Astrocyte (in vitro differentiated cells and primary cell): ENCODE measurements at regions not wholly inside any gene's neighbourhood (a gene's known extent, or its start where the extent isn't known, plus 50 kb on each side); places are given as distances from the start of the nearest gene placed in this dataset.
"Not testable (repeated sequence)": the region's sequence is repeated elsewhere in the genome, so short reads cannot be mapped to it uniquely, and the experiment has no call there.

ENCODE experiments used
- DNase-seq: peaks from one replicate; pipeline ENCODE4 v3.0.0-alpha.2; 2010; ENCODE audit warnings: low read depth
- FAIRE-seq: peaks from 2 replicates; lab custom pipeline; 2011; peaks lifted over from hg19 to GRCh38; lab: Jason Lieb, UNC
- H2AFZ ChIP-seq: 2 replicates; pipeline ENCODE4 v1.6.0; 2012; ENCODE audit warnings: low read depth, low read length, inconsistent platforms
- H3K27ac ChIP-seq: 2 replicates; pipeline ENCODE4 v1.5.1; 2011; ENCODE audit warnings: low read depth, low read length, inconsistent platforms
- H3K27me3 ChIP-seq: 2 replicates; pipeline ENCODE4 v1.6.0; 2011; ENCODE audit warnings: low read length, inconsistent platforms; ENCODE audit not compliant: insufficient read depth
- H3K36me3 ChIP-seq: 2 replicates; pipeline ENCODE4 v1.5.1; 2011; ENCODE audit warnings: low read length, inconsistent platforms; ENCODE audit not compliant: insufficient read depth
- H3K4me1 ChIP-seq: 2 replicates; pipeline ENCODE4 v1.5.1; 2011; ENCODE audit warnings: low read length, inconsistent platforms; ENCODE audit not compliant: insufficient read depth
- H3K4me2 ChIP-seq: 2 replicates; pipeline ENCODE4 v1.6.0; 2012; ENCODE audit warnings: low read length, inconsistent platforms
- H3K4me3 ChIP-seq: 2 replicates; pipeline ENCODE4 v1.5.1; 2011; ENCODE audit warnings: low read depth, mild to moderate bottlenecking, low read length, inconsistent platforms; ENCODE audit not compliant: insufficient read depth
- H3K79me2 ChIP-seq: 2 replicates; pipeline ENCODE4 v1.6.0; 2012; ENCODE audit warnings: mild to moderate bottlenecking, low read length, inconsistent platforms; ENCODE audit not compliant: insufficient read depth
- H3K9ac ChIP-seq: 2 replicates; pipeline ENCODE4 v1.6.0; 2012; ENCODE audit warnings: mild to moderate bottlenecking, low read length, inconsistent platforms
- H3K9me3 ChIP-seq: 2 replicates; pipeline ENCODE4 v1.5.1; 2012; ENCODE audit warnings: low read depth, mild to moderate bottlenecking, low read length, inconsistent platforms; ENCODE audit not compliant: insufficient read depth
- H4K20me1 ChIP-seq: 2 replicates; pipeline ENCODE4 v1.6.0; 2012; ENCODE audit warnings: low read length, inconsistent platforms; ENCODE audit not compliant: insufficient read depth
- H3K27ac Mint-ChIP-seq: one replicate; pipeline ENCODE4 v1.8.0; 2021; ENCODE audit warnings: mild to moderate bottlenecking, mixed read lengths; ENCODE audit not compliant: unreplicated experiment
- H3K27me3 Mint-ChIP-seq: one replicate; pipeline ENCODE4 v1.8.0; 2021; ENCODE audit warnings: low read depth, mixed read lengths; ENCODE audit not compliant: unreplicated experiment
- H3K36me3 Mint-ChIP-seq: one replicate; pipeline ENCODE4 v1.8.0; 2021; ENCODE audit warnings: low read depth, mixed read lengths; ENCODE audit not compliant: unreplicated experiment
- H3K4me1 Mint-ChIP-seq: one replicate; pipeline ENCODE4 v1.8.0; 2021; ENCODE audit warnings: low read depth, mixed read lengths; ENCODE audit not compliant: unreplicated experiment
- H3K4me3 Mint-ChIP-seq: one replicate; pipeline ENCODE4 v1.8.0; 2021; ENCODE audit warnings: mild to moderate bottlenecking, moderate library complexity, mixed read lengths; ENCODE audit not compliant: unreplicated experiment
- H3K9me3 Mint-ChIP-seq: one replicate; pipeline ENCODE4 v1.8.0; 2021; ENCODE audit warnings: mild to moderate bottlenecking, mixed read lengths; ENCODE audit not compliant: unreplicated experiment
- EZH2 ChIP-seq: IDR thresholded peaks from 2 replicates; pipeline ENCODE4 v1.6.1; 2012; ENCODE audit warnings: mild to moderate bottlenecking, low read length, inconsistent platforms; ENCODE audit not compliant: insufficient read depth
- TF ChIP-seq, protein P1 (sequence below): IDR thresholded peaks from 2 replicates; pipeline ENCODE4 v1.5.1; 2011; ENCODE audit warnings: low read depth, mild to moderate bottlenecking, inconsistent platforms, low read length, moderate library complexity; ENCODE audit not compliant: insufficient read depth

DNA sequence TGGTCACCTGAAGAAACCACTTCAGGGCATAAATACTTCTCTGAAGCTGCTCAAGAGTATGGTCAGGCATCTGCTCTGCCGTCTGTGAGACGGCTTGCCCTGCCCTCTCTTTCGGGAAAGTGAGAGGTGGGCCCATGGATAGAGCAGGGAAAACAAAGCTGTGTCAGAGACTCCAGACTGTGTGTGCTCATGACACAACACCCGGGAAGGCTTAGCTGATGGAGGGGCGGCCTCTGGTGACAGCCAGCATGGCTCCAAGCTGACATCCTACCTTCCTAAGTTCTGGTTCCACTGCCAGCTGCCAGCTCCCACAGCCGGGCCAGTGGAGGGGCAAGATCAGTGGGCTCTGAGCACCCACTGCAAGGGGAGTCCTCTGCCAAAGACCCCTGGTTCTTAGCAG, 215.3 kb downstream of the ANKRD30B start:
- H3K4me3 ChIP-seq = no peak overlapping the region
- peaks cover 4% of the 10 kb centered on the region for H3K9me3 ChIP-seq
- H3K9ac ChIP-seq = no peak overlapping the region
- H3K27me3 ChIP-seq = no peaks in the 10 kb centered on the region
- no peak overlapping the region for H2AFZ ChIP-seq
- Mint-ChIP-seq H3K27ac (no peak overlapping the region), H3K9me3 (no peaks in the 10 kb centered on the region), H3K4me1 (no peaks in the 10 kb centered on the region), H3K4me3 (no peak overlapping the region), H3K27me3 (peaks cover 7% of the 10 kb centered on the region), H3K36me3 (no peaks in the 10 kb centered on the region)
- FAIRE-seq = no peak
- H3K27ac ChIP-seq = no peak overlapping the region
- TF ChIP-seq, protein P1, sequence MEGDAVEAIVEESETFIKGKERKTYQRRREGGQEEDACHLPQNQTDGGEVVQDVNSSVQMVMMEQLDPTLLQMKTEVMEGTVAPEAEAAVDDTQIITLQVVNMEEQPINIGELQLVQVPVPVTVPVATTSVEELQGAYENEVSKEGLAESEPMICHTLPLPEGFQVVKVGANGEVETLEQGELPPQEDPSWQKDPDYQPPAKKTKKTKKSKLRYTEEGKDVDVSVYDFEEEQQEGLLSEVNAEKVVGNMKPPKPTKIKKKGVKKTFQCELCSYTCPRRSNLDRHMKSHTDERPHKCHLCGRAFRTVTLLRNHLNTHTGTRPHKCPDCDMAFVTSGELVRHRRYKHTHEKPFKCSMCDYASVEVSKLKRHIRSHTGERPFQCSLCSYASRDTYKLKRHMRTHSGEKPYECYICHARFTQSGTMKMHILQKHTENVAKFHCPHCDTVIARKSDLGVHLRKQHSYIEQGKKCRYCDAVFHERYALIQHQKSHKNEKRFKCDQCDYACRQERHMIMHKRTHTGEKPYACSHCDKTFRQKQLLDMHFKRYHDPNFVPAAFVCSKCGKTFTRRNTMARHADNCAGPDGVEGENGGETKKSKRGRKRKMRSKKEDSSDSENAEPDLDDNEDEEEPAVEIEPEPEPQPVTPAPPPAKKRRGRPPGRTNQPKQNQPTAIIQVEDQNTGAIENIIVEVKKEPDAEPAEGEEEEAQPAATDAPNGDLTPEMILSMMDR = no peak
- TF ChIP-seq EZH2 = no peak
- H3K79me2 ChIP-seq = no peaks in the 10 kb centered on the region
- H3K36me3 ChIP-seq = no peaks in the 10 kb centered on the region
- H3K4me2 ChIP-seq = no peak overlapping the region
- H3K4me1 ChIP-seq = no peaks in the 10 kb centered on the region
- no peaks in the 10 kb centered on the region for H4K20me1 ChIP-seq
- DNase-seq = no peak

DNA sequence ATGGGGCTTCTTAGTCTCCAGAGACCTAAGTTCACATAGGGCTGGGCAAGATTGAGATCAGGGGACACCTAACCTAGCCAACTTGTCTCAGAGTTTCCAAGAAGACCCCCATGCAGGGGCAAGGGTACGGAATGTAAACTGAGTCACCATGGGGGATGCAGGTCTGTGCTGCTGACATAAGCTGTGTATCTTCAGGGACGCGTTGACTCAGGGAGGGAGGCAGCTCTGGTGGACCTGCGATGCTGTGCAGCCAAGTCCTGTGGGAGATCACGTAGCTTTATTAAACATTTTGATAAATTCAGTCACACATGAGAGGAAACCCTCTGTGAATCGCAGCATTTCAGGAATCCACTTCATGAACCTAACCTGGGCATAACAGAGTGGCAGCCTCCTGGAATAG, 216.0 kb downstream of the ANKRD30B start:
- Histone ChIP-seq H4K20me1 (no peaks in the 10 kb centered on the region), H3K27ac (no peak overlapping the region), H3K4me3 (no peak overlapping the region), H3K9me3 (peaks cover 4% of the 10 kb centered on the region), H2AFZ (no peak overlapping the region), H3K4me2 (no peak overlapping the region), H3K9ac (no peak overlapping the region), H3K79me2 (no peaks in the 10 kb centered on the region), H3K4me1 (no peaks in the 10 kb centered on the region), H3K36me3 (no peaks in the 10 kb centered on the region), H3K27me3 (no peaks in the 10 kb centered on the region)
- TF ChIP-seq, protein P1 = no peak
- no peak for TF ChIP-seq EZH2
- DNase-seq (no peak), FAIRE-seq (no peak)
- H3K27me3 Mint-ChIP-seq = peaks cover 7% of the 10 kb centered on the region
- no peaks in the 10 kb centered on the region for H3K4me1 Mint-ChIP-seq
- H3K36me3 Mint-ChIP-seq = no peaks in the 10 kb centered on the region
- no peaks in the 10 kb centered on the region for H3K9me3 Mint-ChIP-seq
- no peak overlapping the region for H3K4me3 Mint-ChIP-seq
- no peak overlapping the region for H3K27ac Mint-ChIP-seq

DNA sequence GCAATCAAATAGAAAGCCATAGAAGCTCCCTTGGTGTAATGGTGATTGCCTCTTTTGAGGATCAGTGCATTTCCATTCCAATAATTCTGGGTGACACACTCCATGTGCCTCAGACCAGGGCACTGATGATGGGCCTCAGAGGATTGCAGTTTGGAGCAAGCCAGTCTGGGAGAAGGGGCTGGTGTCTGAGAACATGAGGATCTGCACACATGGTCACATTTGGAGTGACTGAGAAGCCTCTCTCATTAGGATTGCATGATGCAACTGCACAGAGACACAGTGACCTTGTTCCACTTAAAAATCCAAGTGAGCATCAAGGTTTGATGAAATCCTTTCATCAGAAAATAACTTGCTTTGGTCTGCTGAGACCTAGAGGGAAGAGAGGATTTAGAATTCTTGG, 216.4 kb downstream of the ANKRD30B start:
- TF ChIP-seq, protein P1 = no peak
- TF ChIP-seq EZH2 = no peak
- Histone ChIP-seq H2AFZ (no peak overlapping the region), H3K9me3 (peaks cover 4% of the 10 kb centered on the region), H3K4me2 (no peak overlapping the region), H3K9ac (no peak overlapping the region), H3K79me2 (no peaks in the 10 kb centered on the region), H3K4me3 (no peak overlapping the region), H4K20me1 (no peaks in the 10 kb centered on the region), H3K27ac (no peak overlapping the region), H3K27me3 (no peaks in the 10 kb centered on the region), H3K4me1 (no peaks in the 10 kb centered on the region), H3K36me3 (no peaks in the 10 kb centered on the region)
- Mint-ChIP-seq H3K27ac (no peak overlapping the region), H3K4me3 (no peak overlapping the region), H3K4me1 (no peaks in the 10 kb centered on the region), H3K9me3 (peaks cover 2% of the 10 kb centered on the region), H3K27me3 (peaks cover 7% of the 10 kb centered on the region), H3K36me3 (no peaks in the 10 kb centered on the region)
- FAIRE-seq = no peak
- no peak for DNase-seq

DNA sequence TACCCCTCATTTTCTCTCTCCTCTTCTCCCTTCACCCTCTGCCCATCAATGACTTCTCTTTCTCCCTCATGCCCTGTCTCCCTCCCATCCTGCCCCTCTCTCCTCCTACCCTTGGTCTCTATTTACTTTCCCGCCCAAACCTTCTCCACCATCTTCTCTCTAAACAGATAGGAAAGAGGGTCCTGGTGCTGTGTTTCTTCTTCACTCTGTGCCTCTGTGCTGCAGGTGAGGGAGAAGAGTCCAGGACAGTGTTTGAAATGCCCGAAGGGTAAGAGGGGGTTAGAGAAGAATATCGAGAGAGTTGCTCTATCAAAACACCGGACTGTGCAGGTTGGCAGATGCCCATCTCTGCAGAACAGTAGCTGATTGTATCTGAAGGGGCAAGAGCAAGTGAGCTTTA, 217.0 kb downstream of the ANKRD30B start:
- not testable (repeated sequence) for H3K4me3 ChIP-seq, H3K79me2 ChIP-seq, H3K9me3 ChIP-seq, H3K27me3 ChIP-seq, H3K27ac ChIP-seq, DNase-seq, H3K27me3 Mint-ChIP-seq, H3K9me3 Mint-ChIP-seq, H3K36me3 ChIP-seq, H3K4me1 ChIP-seq, H2AFZ ChIP-seq, H3K4me2 ChIP-seq, H3K4me1 Mint-ChIP-seq, H3K9ac ChIP-seq, H4K20me1 ChIP-seq, FAIRE-seq, H3K36me3 Mint-ChIP-seq, H3K4me3 Mint-ChIP-seq
- peak overlapping the region; percentile 6 for H3K27ac Mint-ChIP-seq
